DND-41 (cell line): ENCODE measurements at regions not wholly inside any gene's neighbourhood (a gene's known extent, or its start where the extent isn't known, plus 50 kb on each side); places are given as distances from the start of the nearest gene placed in this dataset.

Source experiments
- ATAC-seq: fragments of 200-7000 bp; cut with Tn5 transposase; 3 replicates; pipeline ENCODE4 v1.9.1; 2021; ENCODE audit warnings: low read depth; ENCODE audit not compliant: insufficient read depth
- DNase-seq: peaks from one replicate; pipeline ENCODE4 v3.0.0-alpha.2; 2020
- H2AFZ ChIP-seq: 2 replicates; pipeline ENCODE4 v1.6.0; 2012; ENCODE audit warnings: low read depth, low read length
- H3K27ac ChIP-seq: 2 replicates; pipeline ENCODE4 v1.5.1; 2012; ENCODE audit warnings: low read length, inconsistent platforms
- H3K27me3 ChIP-seq: fragments of 200-600 bp; sonication (generic); 2 replicates; pipeline ENCODE4 v1.6.0; 2012; ENCODE audit warnings: low read length, mild to moderate bottlenecking, inconsistent platforms; ENCODE audit not compliant: insufficient read depth, poor library complexity
- H3K36me3 ChIP-seq: 2 replicates; pipeline ENCODE4 v1.5.1; 2012; ENCODE audit warnings: low read length, inconsistent platforms; ENCODE audit not compliant: insufficient read depth
- H3K4me1 ChIP-seq: 2 replicates; pipeline ENCODE4 v1.5.1; 2012; ENCODE audit warnings: mild to moderate bottlenecking, low read length; ENCODE audit not compliant: insufficient read depth
- H3K4me2 ChIP-seq: 2 replicates; pipeline ENCODE4 v1.6.0; 2012; ENCODE audit warnings: mild to moderate bottlenecking, moderate library complexity, low read length, inconsistent platforms; ENCODE audit not compliant: insufficient read depth
- H3K4me3 ChIP-seq, 2 experiments: fragments of 200-600 bp in 1 of 2; shearing (Covaris generic) in 1 of 2; 2 replicates each; pipeline ENCODE4 v1.5.1; 2012 to 2016; ENCODE audit warnings: inconsistent platforms in 2 of 2, low read length in 2 of 2, mild to moderate bottlenecking in 2 of 2, low read depth in 1 of 2, moderate library complexity in 1 of 2
- H3K79me2 ChIP-seq: 2 replicates; pipeline ENCODE4 v1.6.0; 2012; ENCODE audit warnings: low read length, inconsistent platforms; ENCODE audit not compliant: insufficient read depth
- H3K9ac ChIP-seq: 2 replicates; pipeline ENCODE4 v1.6.0; 2012; ENCODE audit warnings: low read depth, mild to moderate bottlenecking, inconsistent platforms, low read length, moderate library complexity
- H3K9me3 ChIP-seq: 2 replicates; pipeline ENCODE4 v1.5.1; 2012; ENCODE audit warnings: low read length, moderate library complexity, mild to moderate bottlenecking, inconsistent platforms; ENCODE audit not compliant: insufficient read depth, severe bottlenecking
- H4K20me1 ChIP-seq: 2 replicates; pipeline ENCODE4 v1.6.0; 2012; ENCODE audit warnings: low read length; ENCODE audit not compliant: insufficient read depth
- CTCF ChIP-seq: IDR thresholded peaks from 2 replicates; pipeline ENCODE4 v1.5.1; 2012; ENCODE audit warnings: borderline replicate concordance, low read length, moderate library complexity, mild to moderate bottlenecking; ENCODE audit not compliant: poor library complexity, severe bottlenecking; ENCODE audit errors: extremely low read depth
- EZH2 ChIP-seq: IDR thresholded peaks from 3 replicates; pipeline ENCODE4 v1.6.1; 2012; ENCODE audit warnings: borderline replicate concordance, low read depth, mild to moderate bottlenecking, moderate library complexity, low read length, inconsistent platforms; ENCODE audit not compliant: severe bottlenecking

GRCh38 chr2:33775306-33775705, 176.2 kb upstream of the FAM98A start:
- Histone ChIP-seq H3K79me2 (no peaks in the 10 kb centered on the region), H4K20me1 (no peaks in the 10 kb centered on the region), H3K9ac (no peak overlapping the region), H3K4me1 (no peaks in the 10 kb centered on the region), H3K9me3 (no peaks in the 10 kb centered on the region), H3K27me3 (no peaks in the 10 kb centered on the region), H3K4me3 (no peak overlapping the region), H2AFZ (no peak overlapping the region), H3K36me3 (no peaks in the 10 kb centered on the region), H3K27ac (no peak overlapping the region), H3K4me2 (no peak overlapping the region)
- ATAC-seq (no peak), DNase-seq (no peak)
- no peak for TF ChIP-seq CTCF
- TF ChIP-seq EZH2, result no peak

GRCh38 chr2:33770023-33770422, 170.9 kb upstream of the FAM98A start:
- no peak for ATAC-seq
- H3K4me1 ChIP-seq, result no peaks in the 10 kb centered on the region
- no peaks in the 10 kb centered on the region for H3K27me3 ChIP-seq
- H4K20me1 ChIP-seq, result no peaks in the 10 kb centered on the region
- no peak overlapping the region for H2AFZ ChIP-seq
- no peak overlapping the region for H3K9ac ChIP-seq
- H3K9me3 ChIP-seq, result no peaks in the 10 kb centered on the region
- no peaks in the 10 kb centered on the region for H3K36me3 ChIP-seq
- no peaks in the 10 kb centered on the region for H3K79me2 ChIP-seq
- H3K4me2 ChIP-seq, result no peak overlapping the region
- H3K4me3 ChIP-seq, result no peak overlapping the region
- no peak overlapping the region for H3K27ac ChIP-seq
- TF ChIP-seq EZH2 (no peak), CTCF (no peak)
- DNase-seq, result no peak

GRCh38 chr2:33766175-33766574, 167.1 kb upstream of the FAM98A start:
- no peak for ATAC-seq
- H3K4me2 ChIP-seq, result no peak overlapping the region
- TF ChIP-seq EZH2, result no peak
- no peak for TF ChIP-seq CTCF
- no peaks in the 10 kb centered on the region for H3K4me1 ChIP-seq
- DNase-seq, result no peak
- H3K9me3 ChIP-seq, result no peaks in the 10 kb centered on the region
- no peak overlapping the region for H3K27ac ChIP-seq
- H3K36me3 ChIP-seq, result no peaks in the 10 kb centered on the region
- no peak overlapping the region for H3K9ac ChIP-seq
- H2AFZ ChIP-seq, result no peak overlapping the region
- H3K4me3 ChIP-seq, result no peak overlapping the region
- no peaks in the 10 kb centered on the region for H3K79me2 ChIP-seq
- H3K27me3 ChIP-seq, result no peaks in the 10 kb centered on the region
- H4K20me1 ChIP-seq, result no peaks in the 10 kb centered on the region

DNA sequence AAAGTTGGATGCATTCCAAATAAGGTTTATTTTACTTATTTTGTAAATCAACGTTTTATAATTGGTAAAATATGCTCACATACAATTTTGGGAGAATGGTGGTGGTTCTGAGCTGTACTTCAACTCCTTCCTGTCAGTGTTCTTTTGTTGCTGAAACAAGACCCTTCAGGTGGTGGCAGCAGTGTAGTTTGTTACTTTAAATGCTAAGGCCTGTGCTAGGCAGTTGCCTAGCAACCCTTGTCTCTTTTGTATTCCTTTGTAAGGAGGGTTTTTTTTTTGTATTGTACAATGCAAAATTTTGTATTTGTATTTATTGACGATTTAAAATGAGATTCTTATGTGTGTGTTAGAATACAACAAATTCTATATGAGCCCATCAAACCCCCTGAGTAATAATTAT, 166.0 kb upstream of the FAM98A start:
- ATAC-seq (no peak), DNase-seq (no peak)
- H3K4me3 ChIP-seq, result no peak overlapping the region
- no peaks in the 10 kb centered on the region for H3K9me3 ChIP-seq
- H4K20me1 ChIP-seq, result no peaks in the 10 kb centered on the region
- H3K4me1 ChIP-seq, result no peaks in the 10 kb centered on the region
- no peaks in the 10 kb centered on the region for H3K36me3 ChIP-seq
- no peak overlapping the region for H3K9ac ChIP-seq
- no peak overlapping the region for H3K27ac ChIP-seq
- TF ChIP-seq CTCF, result no peak
- no peak for TF ChIP-seq EZH2
- no peaks in the 10 kb centered on the region for H3K27me3 ChIP-seq
- no peak overlapping the region for H3K4me2 ChIP-seq
- H3K79me2 ChIP-seq, result no peaks in the 10 kb centered on the region
- H2AFZ ChIP-seq, result no peak overlapping the region
